Hindlimb muscle (tissue), 1 donor: ENCODE measurements at regions not wholly inside any gene's neighbourhood (a gene's known extent, or its start where the extent isn't known, plus 50 kb on each side); places are given as distances from the start of the nearest gene placed in this dataset.

Experiments
- DNase-seq: peaks from one replicate; pipeline ENCODE4 v3.0.0-alpha.2; 2013

DNA sequence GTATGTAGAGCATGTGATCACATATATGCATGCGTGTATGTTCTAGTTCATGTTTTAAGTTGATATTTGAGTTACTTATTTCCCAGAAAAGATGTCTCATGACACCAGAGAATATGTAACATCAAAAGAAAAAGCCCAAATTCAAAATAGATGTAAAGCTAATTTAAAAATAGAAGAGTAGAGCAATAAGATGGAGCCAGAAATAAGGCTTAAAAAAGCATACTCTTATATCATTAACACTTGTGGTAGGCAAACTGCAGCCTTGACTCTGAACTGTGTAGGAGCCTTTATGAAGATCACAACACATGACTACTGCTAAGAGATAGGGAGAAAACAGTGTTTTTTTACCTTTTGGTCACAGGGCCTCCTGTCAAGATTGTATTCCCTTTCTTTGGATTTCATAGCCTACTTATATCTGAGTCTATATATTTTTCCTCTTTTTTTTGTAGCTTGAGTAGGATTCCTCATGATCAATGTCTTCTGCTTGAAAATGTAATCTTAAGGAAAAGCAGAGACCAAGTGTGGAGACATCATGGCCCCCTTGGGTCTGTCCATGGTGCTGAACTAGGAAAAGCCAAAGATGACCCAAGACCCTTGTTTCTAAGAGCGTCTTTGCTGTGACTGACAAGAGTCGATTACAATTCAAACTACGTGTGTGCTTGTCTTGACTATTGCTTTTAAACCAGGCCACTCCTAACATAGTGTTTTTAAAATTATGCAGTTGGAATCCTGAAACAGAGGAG lies 390.4 kb downstream of the SHISA9 start:
- no peak for DNase-seq

DNA sequence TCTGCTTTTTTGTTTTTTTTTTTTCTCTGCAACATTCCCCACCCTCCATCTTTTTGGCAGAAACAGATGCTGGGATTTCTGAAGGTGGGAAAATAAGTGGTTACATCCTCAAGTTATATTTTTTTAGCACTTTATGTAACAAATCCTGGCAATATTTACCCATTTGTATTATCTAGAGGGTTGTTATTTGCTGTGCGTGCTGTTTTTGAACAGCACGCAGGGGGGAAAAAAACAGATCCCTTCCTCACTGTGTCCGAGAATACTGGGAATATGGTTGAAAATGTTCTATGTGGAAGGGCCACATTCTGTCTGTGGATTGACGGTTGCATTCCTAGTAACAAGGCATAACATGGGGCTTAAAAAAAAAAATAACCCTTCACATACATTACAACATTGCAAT lies 394.8 kb downstream of the SHISA9 start:
- no peak for DNase-seq

- DNase-seq: no peak
Measured at GRCh38 chr16:13298666-13299065, 397.3 kb downstream of the SHISA9 start.

DNA sequence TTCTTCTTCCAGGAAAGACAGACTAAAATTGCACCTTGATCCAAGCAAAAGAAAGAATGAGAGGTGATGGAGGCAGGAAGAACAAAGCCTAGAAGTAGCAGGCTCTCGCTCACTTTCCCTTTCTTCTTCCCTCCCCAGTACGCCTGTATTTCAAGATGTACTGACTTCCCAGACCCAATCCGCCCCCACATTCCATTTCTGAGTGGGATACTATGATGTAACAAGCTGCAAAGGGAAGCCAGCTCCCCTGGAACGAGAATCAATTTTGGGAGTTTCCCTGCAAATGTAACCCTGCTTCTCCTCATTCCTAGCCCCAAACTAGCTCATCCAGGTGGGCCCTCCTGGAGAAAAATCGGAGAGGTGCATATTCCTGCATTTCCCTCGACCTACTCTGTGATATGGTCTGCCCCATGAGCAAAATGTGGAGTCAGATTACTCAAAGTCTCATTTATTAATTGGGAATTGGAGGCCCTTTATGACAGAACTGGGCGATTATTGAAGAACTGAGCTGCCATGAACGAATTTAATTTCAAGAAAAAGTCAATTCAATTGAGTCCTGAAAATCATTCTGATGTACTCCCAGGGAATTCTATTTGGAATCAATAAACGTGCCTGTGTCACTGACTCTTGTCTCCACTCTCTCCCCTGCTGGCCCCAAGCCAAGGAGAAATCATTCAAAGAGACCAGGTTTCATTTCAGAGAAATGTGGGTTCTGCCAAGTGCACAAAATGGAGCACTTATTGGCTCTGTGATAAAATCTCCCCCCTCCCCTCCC lies 398.9 kb downstream of the SHISA9 start:
- DNase-seq: no peak

GRCh38 chr16:13305019-13305755 lies 403.8 kb downstream of the SHISA9 start:
- no peak for DNase-seq

- no peak for DNase-seq
Measured at GRCh38 chr16:13306161-13306995, 405.0 kb downstream of the SHISA9 start.

DNA sequence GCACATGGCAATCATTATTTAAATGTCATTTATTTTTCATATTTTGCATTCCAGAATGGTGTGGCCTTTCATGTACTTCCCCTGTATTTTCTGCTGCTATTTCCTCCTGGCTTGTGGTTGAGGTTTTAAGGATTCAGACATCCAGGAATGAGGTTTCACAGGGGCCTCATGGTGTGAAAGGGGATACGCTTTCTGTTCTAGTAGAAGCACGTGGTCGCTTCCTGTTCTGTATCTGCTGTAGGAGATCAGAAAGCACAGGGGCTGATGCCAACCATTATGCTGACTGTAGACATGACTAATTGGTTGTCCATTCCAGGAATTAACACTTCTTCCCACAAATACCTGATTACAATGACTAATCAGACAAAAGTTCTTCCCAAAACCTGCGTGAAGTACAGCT lies 405.9 kb downstream of the SHISA9 start:
- DNase-seq: no peak

- DNase-seq: no peak
Measured at GRCh38 chr16:13307851-13308250, 406.5 kb downstream of the SHISA9 start.

DNA sequence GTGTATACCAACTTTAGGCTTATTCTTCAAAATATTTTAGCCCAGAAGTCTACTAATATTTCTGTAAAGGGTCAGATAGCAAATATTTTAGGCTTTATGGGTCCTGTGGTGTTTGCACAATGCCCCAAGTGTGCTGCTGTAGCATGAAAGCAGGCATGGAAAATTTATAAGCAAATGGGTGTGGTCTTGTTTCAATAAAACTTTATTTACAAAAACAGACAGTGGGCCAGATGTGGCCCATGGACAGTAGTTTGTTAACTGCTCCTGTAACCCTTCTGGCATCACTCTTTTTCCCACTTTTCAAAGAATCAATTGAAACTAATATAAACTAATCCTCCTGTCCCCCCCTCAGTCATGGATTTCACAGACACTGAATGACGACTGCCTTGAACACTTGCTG lies 410.7 kb downstream of the SHISA9 start:
- no peak for DNase-seq

GRCh38 chr16:13313351-13313750 lies 412.0 kb downstream of the SHISA9 start:
- no peak for DNase-seq

DNA sequence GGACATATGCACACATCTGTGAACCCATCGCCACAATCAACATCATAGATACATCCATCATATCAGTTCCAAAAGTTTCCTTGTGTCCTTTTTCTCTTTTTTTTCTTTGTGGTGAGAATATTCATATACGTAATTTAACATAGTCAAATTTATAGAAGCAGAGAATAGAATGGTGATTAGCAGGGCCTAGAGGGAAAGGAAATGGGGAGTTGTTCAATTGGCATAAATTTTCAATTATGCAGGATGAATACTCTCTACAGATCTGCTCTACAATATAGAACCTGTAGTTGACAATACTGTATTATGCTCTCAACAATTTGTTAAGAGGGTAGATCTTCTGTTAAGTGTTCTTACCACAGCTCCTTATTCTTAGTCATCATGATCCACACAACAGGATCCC lies 413.2 kb downstream of the SHISA9 start:
- DNase-seq: no peak

DNA sequence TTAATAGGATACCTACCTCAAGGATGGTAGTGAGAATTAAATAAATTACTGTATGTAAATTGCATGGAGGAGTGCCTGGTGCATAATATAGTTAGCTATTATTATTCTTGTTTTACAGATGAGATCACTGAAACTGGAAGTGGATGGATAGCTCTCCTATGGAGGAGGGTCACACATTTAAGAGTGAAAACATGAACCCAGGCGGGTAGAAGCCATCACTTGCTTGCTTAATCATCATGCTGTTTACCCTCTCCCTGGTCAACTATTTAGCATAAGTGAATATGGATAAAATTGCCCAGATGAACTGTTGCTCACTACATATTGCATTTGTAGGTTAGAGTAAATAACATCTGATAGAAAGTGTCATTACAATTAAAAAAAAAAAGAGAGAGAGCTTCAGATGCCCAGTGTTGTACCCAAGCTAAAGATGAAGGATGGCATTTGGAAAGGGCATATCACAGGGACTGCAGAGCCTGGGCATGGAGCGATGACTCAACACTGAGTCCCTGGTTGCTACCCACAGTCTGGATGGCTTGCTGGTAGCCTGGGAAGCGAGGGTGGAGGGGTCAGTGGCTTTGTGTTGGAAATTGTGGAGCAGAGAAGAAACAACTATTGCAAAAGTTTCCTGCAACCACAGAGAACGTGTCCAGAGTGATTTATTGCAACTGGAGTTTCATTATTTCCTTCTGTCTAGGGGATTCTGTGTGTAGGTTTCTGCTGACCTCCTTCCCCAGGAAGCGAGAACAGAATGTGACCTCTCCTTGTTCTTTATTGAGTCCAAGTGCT lies 414.4 kb downstream of the SHISA9 start:
- DNase-seq: no peak

DNA sequence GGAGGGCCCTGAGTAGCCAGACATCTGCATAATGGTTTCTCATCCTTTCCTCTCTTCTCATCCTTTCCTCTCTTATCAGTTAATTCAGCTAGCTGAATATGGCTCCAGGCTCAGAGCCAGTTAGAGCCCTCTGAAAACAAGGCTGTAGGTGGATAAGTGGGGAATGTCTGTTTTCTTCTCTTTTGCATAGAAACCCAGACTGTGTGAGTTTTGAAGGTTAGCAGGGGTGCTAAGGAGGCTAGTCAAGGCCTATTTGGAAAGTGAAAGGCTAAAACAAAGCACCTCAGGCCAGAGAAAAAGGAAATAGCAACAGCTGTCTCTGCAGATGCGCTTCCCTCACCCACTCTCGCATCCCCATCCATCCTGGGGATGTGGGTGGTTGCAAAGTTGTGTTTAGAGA lies 420.9 kb downstream of the SHISA9 start:
- DNase-seq: no peak

GRCh38 chr16:13324851-13325250 lies 423.5 kb downstream of the SHISA9 start:
- DNase-seq: no peak

DNA sequence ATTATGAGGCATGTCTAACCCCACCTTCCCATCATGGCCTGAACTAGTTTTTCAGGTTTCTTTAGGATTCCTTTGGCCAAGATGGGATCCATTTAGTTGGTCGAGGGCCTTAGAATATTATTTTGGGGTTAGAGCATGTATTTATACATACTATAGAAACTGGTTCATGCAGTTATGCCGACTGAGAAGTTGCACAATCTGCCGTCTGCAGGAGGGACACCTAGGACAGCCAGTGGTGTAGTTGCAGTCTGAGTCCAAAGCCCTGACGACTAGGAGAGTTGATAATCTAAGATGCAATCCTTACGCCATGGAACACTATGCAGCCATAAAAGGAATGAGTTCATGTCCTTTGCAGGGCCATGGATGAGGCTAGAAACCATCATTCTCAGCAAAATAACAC lies 424.0 kb downstream of the SHISA9 start:
- DNase-seq: no peak

GRCh38 chr16:13331918-13332317 lies 430.5 kb downstream of the SHISA9 start:
- DNase-seq: no peak

- DNase-seq: no peak
Measured at GRCh38 chr16:13332713-13333255, 431.4 kb downstream of the SHISA9 start.

DNA sequence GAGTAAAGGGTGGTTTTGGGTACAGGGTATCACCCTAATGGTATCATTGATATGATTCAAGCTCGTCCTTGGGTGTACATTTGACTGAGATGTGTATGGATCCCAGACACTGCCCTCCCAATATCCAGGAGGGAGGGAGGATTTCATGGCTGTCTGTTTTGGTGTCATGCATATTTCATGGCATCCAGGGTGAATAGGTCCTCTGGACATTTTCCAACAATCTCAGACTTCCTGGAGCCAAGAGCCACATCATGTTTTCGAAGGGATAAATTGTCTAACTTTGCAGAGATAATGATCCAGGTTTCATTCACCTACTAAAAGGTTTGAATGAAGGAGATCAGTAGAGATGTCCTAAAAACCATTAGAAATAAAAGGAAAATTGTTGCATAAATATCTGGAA lies 431.9 kb downstream of the SHISA9 start:
- no peak for DNase-seq

GRCh38 chr16:13335879-13336278 lies 434.5 kb downstream of the SHISA9 start:
- DNase-seq: no peak

GRCh38 chr16:13336335-13336734 lies 434.9 kb downstream of the SHISA9 start:
- DNase-seq: no peak
